ENCODE measurements at regions not wholly inside any gene's neighbourhood (a gene's known extent, or its start where the extent isn't known, plus 50 kb on each side); places are given as distances from the start of the nearest gene placed in this dataset.
"Not testable (repeated sequence)": the region's sequence is repeated elsewhere in the genome, so short reads cannot be mapped to it uniquely, and the experiment has no call there.

GRCh38 chr5:174476001-174476400 is 248.4 kb upstream of the MSX2 start:
- not testable (repeated sequence) for TF ChIP-seq CTCF (IDR thresholded peaks at IDR 0.05; ENCODE audit: poor library complexity); EZH2 (IDR thresholded peaks at IDR 0.05; ENCODE audit: borderline replicate concordance); EZH2phosphoT487 (IDR thresholded peaks at IDR 0.05; ENCODE audit: low read depth, severe bottlenecking, unreplicated experiment)
